ENCODE measurements at regions not wholly inside any gene's neighbourhood (a gene's known extent, or its start where the extent isn't known, plus 50 kb on each side); places are given as distances from the start of the nearest gene placed in this dataset.

- H3K4me1 Mint-ChIP-seq = no peaks in the 10 kb centered on the region
These were observed 205.2 kb upstream of the COBL start for GRCh38 chr7:51521694-51522312.

GRCh38 chr7:51521054-51521453, 204.4 kb upstream of the COBL start:
- H3K4me1 Mint-ChIP-seq = no peaks in the 10 kb centered on the region
- DNase-seq (no peak), ATAC-seq (ENCODE audit: low read depth) (no peak)
- H3K36me3 Mint-ChIP-seq (ENCODE audit: low read depth) = no peaks in the 10 kb centered on the region
- no peak for TF ChIP-seq CTCF (IDR thresholded peaks at IDR 0.05)
- intact Hi-C loops (cut with micrococcal nuclease) = no loop called here
- no peak overlapping the region for H3K4me3 Mint-ChIP-seq
- peaks cover 2% of the 10 kb centered on the region for H3K9me3 Mint-ChIP-seq
- H3K27ac Mint-ChIP-seq = no peak overlapping the region
- POLR2A ChIA-PET = no interaction called here
- H3K27me3 Mint-ChIP-seq = no peaks in the 10 kb centered on the region
- CTCF ChIA-PET = no interaction called here

More at GRCh38 chr7:51521694-51522312, 205.2 kb upstream of the COBL start:
- H3K27ac Mint-ChIP-seq = no peak overlapping the region
- DNase-seq (no peak), ATAC-seq (ENCODE audit: low read depth) (no peak)
- no peak overlapping the region for H3K4me3 Mint-ChIP-seq
- H3K9me3 Mint-ChIP-seq = peaks cover 2% of the 10 kb centered on the region
- no peaks in the 10 kb centered on the region for H3K27me3 Mint-ChIP-seq
- intact Hi-C loops (cut with micrococcal nuclease) = no loop called here
- TF ChIP-seq CTCF (IDR thresholded peaks at IDR 0.05) = no peak
- CTCF ChIA-PET = no interaction called here
- POLR2A ChIA-PET = no interaction called here
- H3K36me3 Mint-ChIP-seq (ENCODE audit: low read depth) = no peaks in the 10 kb centered on the region

GRCh38 chr7:51518646-51519045, 202.0 kb upstream of the COBL start:
- Mint-ChIP-seq H3K4me3 (no peak overlapping the region), H3K36me3 (ENCODE audit: low read depth) (no peaks in the 10 kb centered on the region), H3K27me3 (no peaks in the 10 kb centered on the region), H3K27ac (no peak overlapping the region), H3K9me3 (no peaks in the 10 kb centered on the region), H3K4me1 (no peaks in the 10 kb centered on the region)
- ChIA-PET POLR2A (no interaction called here), CTCF (no interaction called here)
- ATAC-seq (ENCODE audit: low read depth) (no peak), DNase-seq (no peak)
- TF ChIP-seq CTCF (IDR thresholded peaks at IDR 0.05) = no peak
- intact Hi-C loops (cut with micrococcal nuclease) = no loop called here

GRCh38 chr7:51517187-51517586, 200.6 kb upstream of the COBL start:
- Mint-ChIP-seq H3K4me3 (no peak overlapping the region), H3K9me3 (no peaks in the 10 kb centered on the region), H3K27me3 (no peaks in the 10 kb centered on the region), H3K36me3 (ENCODE audit: low read depth) (no peaks in the 10 kb centered on the region), H3K27ac (no peak overlapping the region), H3K4me1 (no peaks in the 10 kb centered on the region)
- TF ChIP-seq CTCF (IDR thresholded peaks at IDR 0.05) = no peak
- intact Hi-C loops (cut with micrococcal nuclease) = no loop called here
- no peak for ATAC-seq (ENCODE audit: low read depth)
- POLR2A ChIA-PET = no interaction called here
- DNase-seq = no peak
- CTCF ChIA-PET = no interaction called here

DNA sequence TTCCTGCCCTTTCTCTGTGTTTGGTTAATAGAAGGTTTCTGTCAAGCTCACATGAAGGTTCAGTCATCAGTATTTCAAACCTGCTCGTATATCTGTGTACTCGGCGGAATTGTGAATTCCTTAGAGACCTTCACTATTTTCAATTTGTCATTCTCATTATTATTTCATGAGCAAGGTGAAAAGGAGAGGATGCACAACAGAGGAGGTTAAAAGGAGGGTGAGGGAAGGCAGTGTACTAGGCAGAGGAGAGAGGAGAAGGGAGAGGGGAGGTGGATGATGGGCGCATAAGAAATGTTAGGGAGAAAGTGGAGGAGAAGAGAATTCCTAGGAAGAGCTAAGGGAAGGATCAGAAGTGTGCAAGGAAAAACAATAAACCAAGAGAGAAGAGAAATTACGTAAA, 185.0 kb upstream of the COBL start:
- Mint-ChIP-seq H3K27ac (no peak overlapping the region), H3K27me3 (no peaks in the 10 kb centered on the region), H3K4me3 (no peak overlapping the region), H3K36me3 (ENCODE audit: low read depth) (no peaks in the 10 kb centered on the region), H3K4me1 (no peaks in the 10 kb centered on the region), H3K9me3 (peaks cover 8% of the 10 kb centered on the region)
- ATAC-seq (ENCODE audit: low read depth) (no peak), DNase-seq (no peak)
- no peak for TF ChIP-seq CTCF (IDR thresholded peaks at IDR 0.05)
- CTCF ChIA-PET = no interaction called here
- intact Hi-C loops (cut with micrococcal nuclease) = no loop called here
- POLR2A ChIA-PET = no interaction called here

Data from activated B cell treated with CpG ODN at 0.5 μM for 24 hours (primary cell).